Endothelial cell of umbilical vein (primary cell): ENCODE measurements at regions not wholly inside any gene's neighbourhood (a gene's known extent, or its start where the extent isn't known, plus 50 kb on each side); places are given as distances from the start of the nearest gene placed in this dataset.

Experiments
- BruUV-seq: library from RNA; stranded (reverse); fragments of 400-500 nt; replicated peaks from 2 replicates; lab custom pipeline; 2021; lab: Mats Ljungman, UMichigan
- CTCF ChIA-PET: fragments of 300-600, 350-600 bp; sonication (Branson Sonifier 250); formaldehyde crosslinking; loops from one replicate; lab custom pipeline; 2021; ENCODE audit warnings: antibody characterized with exemption, inconsistent platforms; lab: Charles Lee
- POLR2A ChIA-PET: fragments of 300-600, 350-600 bp; sonication (Branson Sonifier 250); formaldehyde crosslinking; loops from one replicate; lab custom pipeline; 2021; ENCODE audit warnings: antibody characterized with exemption, inconsistent platforms; lab: Charles Lee
- DNase-seq: peaks from one replicate; pipeline ENCODE4 v3.0.0-alpha.2; 2011; ENCODE audit warnings: low read depth, low spot score
- FAIRE-seq: peaks from 2 replicates; lab custom pipeline; 2011; peaks lifted over from hg19 to GRCh38; lab: Jason Lieb, UNC
- H2AFZ ChIP-seq: 2 replicates; pipeline ENCODE4 v1.6.0; 2012; ENCODE audit warnings: low read depth, low read length, control low read depth, inconsistent platforms
- H3K27ac ChIP-seq: 2 replicates; pipeline ENCODE4 v1.5.1; 2011; ENCODE audit warnings: low read depth, mild to moderate bottlenecking, control low read depth, low read length, moderate library complexity; ENCODE audit not compliant: insufficient read depth
- H3K27me3 ChIP-seq, 2 experiments: 2 replicates each; pipeline versions ENCODE4 v1.6.0 to v1.6.1; 2011; ENCODE audit warnings: low read length in 2 of 2, mixed read lengths in 1 of 2; ENCODE audit not compliant: control insufficient read depth in 2 of 2, insufficient read depth in 2 of 2
- H3K36me3 ChIP-seq, 2 experiments: 2 replicates in 1 of 2; 3 replicates in 1 of 2; pipeline ENCODE4 v1.5.1; 2011; ENCODE audit warnings: low read length in 2 of 2, mild to moderate bottlenecking in 1 of 2, moderate library complexity in 1 of 2; ENCODE audit not compliant: control insufficient read depth in 2 of 2, insufficient read depth in 2 of 2; ENCODE audit errors: extremely low read depth in 1 of 2
- H3K4me1 ChIP-seq: 3 replicates; pipeline ENCODE4 v1.5.1; 2011; ENCODE audit warnings: mild to moderate bottlenecking, low read length; ENCODE audit not compliant: control insufficient read depth, insufficient read depth; ENCODE audit errors: extremely low read depth
- H3K4me2 ChIP-seq: 2 replicates; pipeline ENCODE4 v1.6.1; 2011; ENCODE audit warnings: low read length, control low read depth, mixed read lengths; ENCODE audit not compliant: insufficient read depth
- H3K4me3 ChIP-seq, 3 experiments: fragments of 200-600 bp in 1 of 3; sonication (generic), shearing (Covaris generic) in 1 of 3; replicated peaks in 1 of 3; 2 replicates each; pipeline ENCODE4 v1.5.1; 2011 to 2016; ENCODE audit warnings: control low read depth in 3 of 3, low read length in 3 of 3, mild to moderate bottlenecking in 2 of 3, inconsistent platforms in 1 of 3, low read depth in 1 of 3, moderate library complexity in 1 of 3; ENCODE audit not compliant: insufficient read depth in 1 of 3
- H3K79me2 ChIP-seq: 2 replicates; pipeline ENCODE4 v1.6.0; 2012; ENCODE audit warnings: low read length, inconsistent platforms; ENCODE audit not compliant: control insufficient read depth, insufficient read depth
- H3K9ac ChIP-seq: replicated peaks from 2 replicates; pipeline ENCODE3; 2011; ENCODE audit warnings: low read length, control low read depth; ENCODE audit not compliant: insufficient read depth; ENCODE audit errors: extremely low read depth
- H3K9me1 ChIP-seq: replicated peaks from 3 replicates; pipeline ENCODE4 v1.6.0; 2011; ENCODE audit warnings: mild to moderate bottlenecking, low read length; ENCODE audit not compliant: control insufficient read depth, insufficient read depth; ENCODE audit errors: extremely low read depth
- H3K9me3 ChIP-seq: replicated peaks from 2 replicates; pipeline ENCODE4 v1.5.1; 2012; ENCODE audit warnings: low read length, inconsistent platforms; ENCODE audit not compliant: control insufficient read depth, insufficient read depth
- H4K20me1 ChIP-seq: replicated peaks from 2 replicates; pipeline ENCODE3; 2011; ENCODE audit warnings: mild to moderate bottlenecking, low read length; ENCODE audit not compliant: control insufficient read depth, insufficient read depth; ENCODE audit errors: extremely low read depth
- CTCF ChIP-seq, 2 donors: IDR thresholded peaks; 1 replicate in 1 of 2; 2 replicates in 1 of 2; pipeline ENCODE4 v1.5.1; 2011; ENCODE audit warnings: low read length in 2 of 2, mild to moderate bottlenecking in 2 of 2, moderate library complexity in 2 of 2, control low read depth in 1 of 2, inconsistent platforms in 1 of 2, low read depth in 1 of 2; ENCODE audit not compliant: insufficient read depth in 1 of 2; ENCODE audit errors: extremely low read depth in 1 of 2
- EZH2 ChIP-seq: IDR thresholded peaks from 2 replicates; pipeline ENCODE4 v1.6.1; 2012; ENCODE audit warnings: borderline replicate concordance, low read depth, mild to moderate bottlenecking, moderate library complexity, low read length, inconsistent platforms; ENCODE audit not compliant: severe bottlenecking
- FOS ChIP-seq: IDR thresholded peaks from 2 replicates; pipeline ENCODE4 v1.6.1; 2011; ENCODE audit warnings: mild to moderate bottlenecking, low read length, moderate library complexity, borderline replicate concordance; ENCODE audit not compliant: insufficient read depth
- GATA2 ChIP-seq: IDR thresholded peaks from 2 replicates; pipeline ENCODE4 v1.7.0; 2011; ENCODE audit warnings: low read depth, mild to moderate bottlenecking, moderate library complexity, mixed read lengths, low read length; ENCODE audit not compliant: insufficient read length, insufficient read depth
- JUN ChIP-seq: IDR thresholded peaks from 2 replicates; pipeline ENCODE4 v1.6.1; 2011; ENCODE audit warnings: borderline replicate concordance, low read depth; ENCODE audit not compliant: insufficient read length, insufficient read depth
- MAX ChIP-seq: IDR thresholded peaks from 2 replicates; pipeline ENCODE4 v1.6.1; 2011; ENCODE audit not compliant: insufficient read depth, insufficient read length
- MYC ChIP-seq: IDR thresholded peaks from one replicate; pipeline ENCODE4 v1.6.1; 2011; ENCODE audit warnings: mild to moderate bottlenecking, low read depth, low read length
- POLR2A ChIP-seq: IDR thresholded peaks from 2 replicates; pipeline ENCODE4 v1.6.1; 2012; ENCODE audit warnings: low read depth, mild to moderate bottlenecking, control low read depth, low read length
- POLR2AphosphoS5 ChIP-seq: IDR thresholded peaks from 2 replicates; pipeline ENCODE4 v1.6.1; 2012; ENCODE audit warnings: low read depth, mild to moderate bottlenecking, control low read depth, low read length, moderate library complexity; ENCODE audit not compliant: insufficient read depth
- dilution Hi-C: fragments of 300-500 bp; cut with MboI; formaldehyde crosslinking; loops from one replicate; pipeline ENCODE4 v1.15.0; 2019; ENCODE audit warnings: low sequenced_read_pairs; ENCODE audit not compliant: extremely low pct_ligation_motif_present
- intact Hi-C: fragments of 100-400 bp; cut with micrococcal nuclease; formaldehyde crosslinking; loops from one replicate; pipeline ENCODE4 v1.10.0; 2022

- FAIRE-seq (no peak), DNase-seq (no peak)
- H3K9me3 ChIP-seq, result no peaks in the 10 kb centered on the region
- H3K79me2 ChIP-seq, result no peaks in the 10 kb centered on the region
- no peaks in the 10 kb centered on the region for H3K36me3 ChIP-seq
- dilution Hi-C loops, result no loop called here
- H2AFZ ChIP-seq, result no peak overlapping the region
- no TSS peak for BruUV-seq
- no peak overlapping the region for H3K9ac ChIP-seq
- no peaks in the 10 kb centered on the region for H3K9me1 ChIP-seq
- no peaks in the 10 kb centered on the region for H3K27me3 ChIP-seq
- intact Hi-C loops, result no loop called here
- H3K4me3 ChIP-seq, result no peak overlapping the region
- TF ChIP-seq POLR2A (no peak), POLR2AphosphoS5 (no peak), FOS (no peak), EZH2 (no peak), MAX (no peak), GATA2 (no peak), JUN (no peak), MYC (no peak), CTCF (IDR thresholded peaks at IDR 0.05; ENCODE audit: extremely low read depth in 1 of 2, insufficient read depth in 1 of 2, low read depth in 1 of 2, low read length in 2 of 2) (no peak)
- no peaks in the 10 kb centered on the region for H4K20me1 ChIP-seq
- H3K4me1 ChIP-seq, result peaks cover 25% of the 10 kb centered on the region
- ChIA-PET CTCF (no interaction called here), POLR2A (no interaction called here)
- no peak overlapping the region for H3K4me2 ChIP-seq
- no peak overlapping the region for H3K27ac ChIP-seq
Measured at GRCh38 chr2:236892721-236893120, 193.0 kb upstream of the COPS8 start.
